CD1c-positive myeloid dendritic cell (primary cell): ENCODE measurements at regions not wholly inside any gene's neighbourhood (a gene's known extent, or its start where the extent isn't known, plus 50 kb on each side); places are given as distances from the start of the nearest gene placed in this dataset.

ENCODE experiments used
- DNase-seq: peaks from one replicate; pipeline ENCODE4 v3.0.0-alpha.2; 2016; ENCODE audit errors: extremely low spot score

DNA sequence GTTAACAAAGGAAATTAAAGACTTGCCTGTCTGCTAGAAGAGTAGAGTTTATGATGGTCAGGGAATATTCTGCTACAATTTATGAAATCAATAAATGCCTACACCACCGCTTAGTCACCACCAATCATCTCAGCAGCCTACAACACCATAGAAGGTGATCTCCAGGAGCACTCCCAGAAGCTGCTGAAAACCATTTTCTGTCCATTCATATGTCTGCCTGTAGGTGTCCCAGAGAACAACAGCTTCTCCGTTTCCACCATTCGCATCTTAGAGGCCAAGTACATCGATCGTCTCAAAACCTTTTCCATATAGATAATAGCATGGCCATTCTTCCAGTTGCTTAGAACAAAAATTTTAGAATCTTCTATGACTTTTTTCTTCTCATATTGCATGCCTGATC is 303.4 kb downstream of the KCNC2 start:
- DNase-seq, result no peak

DNA sequence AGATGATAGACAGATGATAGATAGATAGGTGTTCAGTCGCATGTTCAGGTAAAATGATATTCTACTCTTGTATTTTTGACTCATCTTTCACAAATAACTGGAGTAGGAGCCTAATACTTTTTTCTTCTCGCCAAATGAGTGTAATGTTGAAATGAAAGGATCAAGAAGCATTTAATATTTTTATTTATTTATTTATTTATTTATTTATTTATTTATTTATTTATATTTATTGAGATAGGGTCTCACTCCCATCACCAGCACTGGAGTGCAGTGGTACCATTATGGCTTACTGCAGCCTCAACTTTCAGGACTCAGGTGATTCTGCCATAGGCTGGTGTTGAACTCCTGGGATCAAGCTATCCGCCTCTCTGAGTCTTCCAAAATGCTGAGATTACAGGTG is 298.8 kb downstream of the KCNC2 start:
- DNase-seq, result no peak

DNA sequence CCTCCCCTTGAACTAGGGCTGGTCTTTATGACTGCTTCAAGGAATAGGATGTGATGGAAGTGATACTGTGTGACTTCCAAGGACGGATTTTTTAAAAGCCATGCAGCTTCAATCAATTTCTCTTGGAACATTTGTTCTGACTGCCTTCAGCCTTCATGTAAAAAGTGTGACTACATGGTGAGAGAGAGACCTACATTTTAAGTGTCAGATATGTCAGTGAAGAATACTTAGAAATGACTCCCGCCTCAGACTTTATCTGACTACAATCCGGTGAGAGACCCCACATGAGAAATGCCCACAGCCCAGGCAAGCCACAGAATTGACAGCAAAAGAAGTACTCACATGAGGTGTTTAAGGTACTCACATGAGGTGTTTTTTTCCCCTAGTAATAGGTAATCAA is 295.3 kb downstream of the KCNC2 start:
- no peak for DNase-seq

DNA sequence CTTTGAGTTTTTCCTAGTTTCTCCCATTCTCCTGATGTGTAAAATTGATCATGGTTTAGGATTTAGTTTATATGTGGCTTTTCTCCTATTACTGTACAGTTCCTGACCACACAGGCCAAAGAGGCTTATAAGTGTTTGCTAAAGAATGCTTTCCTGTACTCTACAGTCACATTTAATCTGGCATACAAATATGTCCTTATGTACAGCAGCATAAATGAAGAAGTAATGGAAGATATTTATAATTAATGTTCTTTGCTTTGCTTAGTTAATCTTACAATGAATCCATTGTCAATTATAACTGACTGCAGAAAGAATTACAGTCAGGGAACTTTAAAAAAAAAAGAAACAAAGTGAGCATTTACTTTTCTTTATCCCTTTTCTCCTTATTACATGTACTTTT is 293.9 kb downstream of the KCNC2 start:
- no peak for DNase-seq

DNA sequence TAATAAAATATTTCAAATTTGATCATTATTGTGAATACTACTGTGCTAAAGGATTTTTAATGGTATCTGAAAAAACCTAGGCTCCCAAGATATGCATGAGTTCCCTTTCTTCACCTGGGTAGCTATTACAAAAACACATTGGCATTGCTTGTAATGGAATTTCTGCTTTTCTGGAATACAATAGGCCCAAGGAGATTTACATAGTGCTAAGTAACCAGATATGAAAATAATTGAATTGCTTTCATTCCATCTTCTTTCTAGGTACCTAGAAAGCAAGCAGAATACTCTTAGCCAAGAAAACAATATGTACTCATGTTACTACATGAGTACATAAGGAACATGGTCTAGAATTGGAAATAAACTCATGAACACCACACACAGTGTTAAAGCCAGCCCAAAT is 291.9 kb downstream of the KCNC2 start:
- no peak for DNase-seq

DNA sequence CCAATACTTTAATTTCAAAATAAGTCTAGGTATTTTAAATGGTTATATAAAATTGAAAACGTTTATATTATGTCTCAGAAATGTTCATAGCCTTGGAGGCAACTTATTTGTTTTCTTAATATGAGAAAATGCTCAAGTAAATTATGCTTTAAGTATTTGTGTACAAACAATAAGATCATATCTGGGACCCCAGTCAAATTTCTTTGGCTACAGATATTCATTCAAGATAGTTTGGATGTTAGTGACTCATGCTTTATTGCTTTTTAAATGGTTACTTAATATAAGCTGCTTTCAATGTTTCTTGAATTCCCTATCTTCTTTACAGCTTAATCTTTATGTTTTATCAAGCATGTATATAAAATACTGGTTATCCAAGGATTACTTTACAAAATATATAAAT is 291.3 kb downstream of the KCNC2 start:
- DNase-seq, result no peak

DNA sequence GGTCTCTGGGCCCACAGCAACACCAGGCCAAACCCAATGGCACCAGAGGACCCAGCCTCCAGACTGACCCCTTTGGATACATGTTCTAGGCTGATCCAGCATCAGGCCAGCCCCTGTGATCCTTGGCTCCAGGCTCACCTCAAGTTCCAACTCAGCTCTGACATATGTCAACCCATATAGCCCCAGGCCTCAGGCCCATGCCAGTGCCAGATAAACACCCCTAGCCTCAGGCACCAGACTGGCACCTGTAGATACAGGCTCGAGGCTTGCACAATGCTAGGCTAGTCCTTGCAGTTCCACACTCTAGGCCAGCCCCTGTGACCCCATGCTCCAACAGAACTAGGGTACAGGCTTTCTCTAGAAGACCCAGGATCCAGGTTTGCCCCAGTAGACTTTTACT is 287.5 kb downstream of the KCNC2 start:
- no peak for DNase-seq

DNA sequence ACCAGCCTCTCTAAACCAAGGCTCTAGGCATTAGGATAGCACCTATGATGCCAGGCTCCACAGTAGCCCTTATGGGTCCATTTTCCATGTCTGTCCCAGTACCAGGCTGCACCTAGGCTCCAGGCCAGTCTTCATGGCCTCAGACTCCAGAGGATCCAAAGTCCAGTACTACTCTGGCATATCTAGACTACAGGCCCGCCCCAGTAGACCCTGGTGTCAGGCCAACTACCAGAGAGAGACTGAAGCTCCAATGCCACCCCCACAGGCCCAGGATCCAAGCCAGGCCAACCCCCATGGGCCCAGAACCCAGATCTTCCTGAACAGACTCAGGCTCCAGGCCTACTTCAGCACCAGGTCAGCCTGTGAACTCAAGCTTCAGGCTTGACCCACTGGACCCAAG is 287.0 kb downstream of the KCNC2 start:
- DNase-seq, result no peak

DNA sequence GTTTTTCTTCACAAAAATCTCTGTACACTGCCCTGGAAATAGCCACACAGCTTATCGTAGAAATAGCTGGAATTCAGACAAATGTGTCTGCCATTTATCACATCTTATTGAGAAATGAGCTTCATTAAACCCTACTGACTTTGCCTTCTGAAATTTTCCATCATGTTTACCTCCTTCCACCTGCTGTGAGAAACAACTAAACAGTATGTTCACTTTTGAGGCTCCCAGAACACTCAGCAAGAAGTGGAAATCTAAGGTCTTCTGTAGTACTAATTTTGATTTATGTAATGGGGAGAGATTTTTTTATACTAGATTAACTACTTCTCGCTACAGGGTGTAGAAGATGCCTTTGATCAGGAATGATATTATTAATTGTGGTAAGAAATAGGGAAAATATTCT is 268.0 kb downstream of the KCNC2 start:
- no peak for DNase-seq

DNA sequence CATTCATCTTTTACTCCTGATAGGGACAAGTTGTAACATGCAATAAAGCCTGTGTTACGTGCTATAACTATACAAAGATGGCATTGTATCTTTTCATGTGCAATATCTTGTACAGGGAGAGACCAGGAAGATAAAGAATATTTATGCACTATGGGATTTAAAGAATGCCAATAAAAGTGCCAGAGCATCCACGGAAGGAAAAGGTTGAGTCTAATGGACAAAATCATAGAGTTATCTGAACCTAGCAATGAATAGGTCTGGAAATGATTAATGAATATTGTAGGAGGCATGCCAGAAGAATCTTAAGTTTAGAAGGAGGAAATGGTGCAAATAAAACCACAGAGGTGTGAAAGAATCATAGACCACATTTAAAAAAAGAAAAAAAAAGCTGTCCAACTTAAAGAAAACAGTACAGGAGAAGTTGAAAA is 263.9 kb downstream of the KCNC2 start:
- DNase-seq, result no peak

DNA sequence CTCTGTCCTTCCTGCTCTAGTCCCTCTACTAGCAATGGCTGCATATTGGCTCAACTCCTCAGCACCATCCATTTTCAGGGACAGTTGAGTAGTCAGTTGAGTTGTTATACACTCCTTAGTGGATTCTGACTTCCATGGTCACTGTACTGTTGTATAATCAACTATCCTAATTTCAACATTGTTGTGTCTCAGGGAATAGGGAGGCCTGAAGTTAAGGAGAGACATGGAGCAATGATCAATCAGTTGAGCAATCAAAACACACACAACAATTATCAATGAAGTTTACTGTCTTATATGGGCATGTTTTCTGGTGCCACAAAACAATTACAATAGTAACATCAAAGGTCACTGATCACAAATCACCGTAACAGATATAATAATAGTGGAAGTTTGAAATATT is 255.9 kb downstream of the KCNC2 start:
- no peak for DNase-seq

DNA sequence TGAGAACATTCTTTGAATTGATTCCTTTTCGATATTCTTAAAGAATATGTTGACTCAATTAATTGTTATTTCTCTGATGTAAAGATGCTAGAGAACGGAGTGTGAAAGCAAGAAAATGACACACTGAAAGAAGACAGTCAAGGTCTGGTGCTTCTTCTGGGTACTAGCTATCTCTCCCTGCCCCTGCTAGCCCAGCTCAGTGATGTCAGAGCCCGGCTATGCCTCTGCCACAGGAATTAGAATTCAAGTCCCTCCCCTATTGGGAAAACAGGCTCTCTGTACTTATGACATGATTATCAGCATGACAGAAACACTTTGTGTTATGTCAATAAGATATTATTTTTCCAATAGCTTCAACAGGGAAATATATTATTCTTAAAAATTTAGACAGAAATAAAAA is 252.4 kb downstream of the KCNC2 start:
- DNase-seq, result no peak

DNA sequence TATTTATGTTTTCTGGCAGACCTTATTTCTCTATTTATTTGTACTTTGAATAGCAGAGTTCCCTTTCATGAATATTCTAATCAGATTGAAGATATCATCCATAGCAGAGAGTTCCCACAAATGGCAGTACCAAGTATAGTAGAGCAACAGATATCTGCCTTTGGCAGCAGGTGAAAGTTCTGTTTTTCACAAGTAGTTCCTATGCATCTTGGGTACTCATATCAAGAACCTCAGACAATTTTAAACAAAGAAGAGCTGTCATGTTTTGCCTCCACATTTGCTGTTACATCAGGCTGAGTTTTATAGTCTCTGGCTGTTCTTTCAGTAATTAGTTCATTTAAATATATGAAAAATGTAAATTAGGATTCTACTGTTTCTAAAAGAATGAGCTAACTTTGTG is 252.0 kb downstream of the KCNC2 start:
- DNase-seq, result no peak

DNA sequence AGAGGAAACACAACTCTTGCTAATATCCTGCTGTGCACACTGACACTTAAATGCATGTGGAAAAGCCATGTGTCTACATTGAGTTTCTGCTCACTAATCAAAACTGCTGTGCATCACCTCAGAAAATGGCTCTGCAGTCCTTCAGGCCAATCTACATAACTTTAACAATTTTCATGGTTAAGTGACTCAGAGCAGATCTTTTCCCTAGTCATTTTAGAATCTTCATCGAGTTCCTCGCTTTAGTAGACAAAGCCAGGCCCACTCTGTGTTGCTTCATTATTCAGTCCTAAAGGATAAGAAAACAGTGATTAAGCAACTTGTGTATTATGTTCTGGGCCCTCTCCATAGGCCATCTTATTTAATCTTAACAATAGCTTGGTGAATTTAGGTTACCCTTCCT is 250.0 kb downstream of the KCNC2 start:
- no peak for DNase-seq

DNA sequence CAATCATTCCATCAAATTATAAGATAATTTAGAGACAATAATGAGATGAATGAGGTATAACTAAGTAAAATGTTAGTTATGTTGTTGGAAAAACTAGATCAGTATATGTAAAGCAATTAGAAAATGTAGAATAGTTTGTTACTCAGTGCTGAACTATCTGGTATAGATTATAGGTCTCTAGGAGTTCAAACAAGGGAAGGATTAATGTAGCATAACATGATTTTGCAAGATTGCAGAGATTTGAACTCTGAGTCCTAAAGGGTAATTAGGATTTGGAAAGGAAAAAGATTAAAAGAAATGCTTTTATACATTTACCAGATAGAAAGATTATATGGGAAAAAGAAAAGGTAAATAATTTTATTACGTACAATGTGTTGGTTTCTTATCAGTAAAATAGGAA is 246.3 kb downstream of the KCNC2 start:
- no peak for DNase-seq

DNA sequence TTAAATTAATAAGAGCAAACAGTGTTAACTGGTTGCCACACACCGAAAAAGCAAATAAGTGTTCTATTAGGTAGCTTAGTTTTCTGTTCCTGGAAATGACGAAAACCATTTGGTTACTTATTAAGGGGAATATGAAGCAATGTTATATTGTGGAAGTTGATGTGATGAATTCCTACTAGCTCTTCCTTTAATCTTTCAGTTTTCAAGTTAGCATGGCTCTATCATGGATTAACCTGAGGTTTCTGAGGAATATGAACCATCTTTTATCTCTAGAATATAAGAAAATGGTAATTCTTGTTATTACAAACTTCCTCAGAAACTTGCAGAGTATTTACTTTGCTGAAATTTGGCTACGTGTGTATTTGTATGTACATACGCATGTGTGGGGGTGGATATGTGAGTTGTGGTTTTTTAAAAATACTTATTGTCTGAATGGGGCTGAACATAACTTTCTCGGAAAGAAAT is 245.7 kb downstream of the KCNC2 start:
- no peak for DNase-seq

DNA sequence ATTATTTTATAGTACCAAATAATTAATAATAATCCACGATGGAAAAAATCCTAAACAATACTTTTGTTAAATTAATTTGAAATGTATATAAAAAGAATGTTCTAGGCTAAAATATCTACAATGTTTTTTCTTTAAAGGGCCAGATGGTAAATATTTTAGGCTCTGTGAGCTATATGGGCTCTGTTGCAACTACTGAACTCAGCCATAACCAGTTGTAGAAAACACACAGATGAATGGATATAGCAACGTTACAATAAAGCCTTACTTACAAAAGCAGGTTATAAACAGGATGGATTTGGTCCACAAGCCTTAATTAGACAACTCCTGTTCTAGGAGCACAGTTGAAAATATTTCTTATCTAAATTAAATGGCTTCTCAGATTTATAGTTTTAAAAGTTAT is 245.2 kb downstream of the KCNC2 start:
- no peak for DNase-seq

DNA sequence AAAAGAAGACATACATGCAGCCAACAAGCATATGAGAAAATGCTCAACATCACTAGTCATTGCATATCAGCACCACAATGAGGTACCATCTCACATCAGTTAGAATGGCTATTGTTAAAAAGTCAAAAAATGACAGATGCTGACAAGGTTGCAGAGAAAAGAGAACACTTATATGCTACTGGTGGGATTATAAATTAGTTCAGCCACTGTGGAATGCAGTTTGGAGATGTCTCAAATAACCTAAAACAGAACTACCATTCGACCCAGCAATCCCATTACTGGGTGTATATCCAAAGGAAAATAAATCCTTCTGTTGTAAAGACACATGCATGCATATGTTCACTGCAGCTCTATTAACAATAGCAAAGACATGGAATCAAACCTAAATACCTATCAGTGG is 238.4 kb downstream of the KCNC2 start:
- no peak for DNase-seq

DNA sequence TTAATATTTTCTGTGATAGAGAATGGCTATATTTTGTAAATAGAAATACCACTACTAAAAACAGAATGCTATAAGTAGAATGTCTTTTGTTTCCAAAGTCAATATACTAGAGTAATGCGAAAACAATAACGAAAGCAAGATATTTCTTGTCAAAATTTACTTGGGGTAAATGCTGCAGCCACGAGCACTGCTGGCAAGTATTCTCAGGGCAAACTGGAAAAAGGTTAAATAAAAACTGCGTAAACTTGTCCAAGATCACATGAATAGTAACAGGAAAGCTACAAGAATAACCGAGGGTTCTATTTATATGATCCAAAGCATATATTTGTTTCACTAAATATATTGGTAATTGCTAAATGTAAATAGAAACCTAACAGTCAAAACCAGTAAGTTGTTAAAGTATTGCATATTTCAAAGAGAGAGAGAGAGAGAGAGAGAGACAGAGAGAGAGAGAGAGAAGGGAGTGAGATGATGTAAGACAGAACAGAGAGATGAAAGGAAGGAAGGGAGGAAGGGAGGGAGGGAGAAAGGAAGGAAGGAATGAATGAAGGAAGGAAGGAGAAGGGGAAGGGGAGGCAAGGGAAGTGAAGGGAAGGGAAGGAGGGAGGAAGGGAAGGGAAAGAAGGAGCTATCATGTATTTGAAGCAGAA is 231.7 kb downstream of the KCNC2 start:
- no peak for DNase-seq

DNA sequence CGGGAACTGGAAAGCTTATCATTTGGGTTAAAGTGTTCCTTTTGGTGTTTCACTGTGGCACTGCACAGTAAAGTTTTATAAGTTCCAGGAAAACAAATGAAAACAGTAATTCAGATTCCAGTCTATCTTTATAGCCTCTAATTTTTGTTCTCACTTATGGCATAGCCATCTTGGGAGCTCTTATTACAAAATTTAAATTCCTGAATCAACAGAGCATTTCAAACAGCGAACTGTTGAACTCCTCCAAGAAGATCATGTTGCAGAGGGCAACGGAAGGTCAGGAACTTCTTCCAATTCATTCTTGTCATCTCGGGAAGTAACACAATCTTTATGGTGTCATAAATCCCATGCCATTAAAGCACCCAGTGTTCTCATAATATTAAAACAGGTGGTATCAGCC is 229.1 kb downstream of the KCNC2 start:
- no peak for DNase-seq

DNA sequence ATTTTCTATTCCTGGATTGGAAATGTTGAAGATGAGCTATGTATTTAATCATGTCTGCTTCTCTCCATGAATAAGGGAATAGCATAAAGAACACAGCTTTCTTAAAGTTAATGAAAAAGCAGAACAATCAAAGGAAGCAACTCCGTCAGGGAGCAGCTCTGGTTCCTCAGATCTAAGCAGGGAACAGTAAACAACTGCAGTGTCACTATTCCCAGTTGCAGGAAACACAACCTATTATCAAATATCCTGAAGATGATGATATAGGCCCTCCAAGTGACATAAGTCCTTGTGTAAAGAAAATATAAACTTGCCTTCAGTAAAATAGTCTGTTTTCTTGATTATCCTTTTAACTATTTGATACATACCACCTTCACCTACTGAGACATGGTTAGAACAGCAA is 228.1 kb downstream of the KCNC2 start:
- no peak for DNase-seq

DNA sequence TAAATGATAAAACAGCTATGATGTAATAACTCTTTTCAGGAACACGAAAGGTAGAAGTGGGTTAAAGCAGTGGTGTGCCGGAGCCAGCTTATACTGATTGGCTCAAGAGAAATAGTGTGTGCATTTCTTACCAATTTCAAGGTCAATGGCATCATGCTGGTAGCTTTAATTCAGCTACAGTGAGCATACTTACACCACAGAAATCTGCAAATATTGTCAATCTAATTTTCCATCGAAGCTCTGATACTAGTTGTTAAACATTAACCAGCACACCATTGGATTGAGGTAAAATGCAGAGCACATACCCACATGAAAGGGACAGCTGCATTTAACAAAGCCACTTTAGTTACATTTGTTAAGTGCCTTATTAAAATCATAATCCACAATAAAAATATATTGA is 225.7 kb downstream of the KCNC2 start:
- DNase-seq, result no peak

DNA sequence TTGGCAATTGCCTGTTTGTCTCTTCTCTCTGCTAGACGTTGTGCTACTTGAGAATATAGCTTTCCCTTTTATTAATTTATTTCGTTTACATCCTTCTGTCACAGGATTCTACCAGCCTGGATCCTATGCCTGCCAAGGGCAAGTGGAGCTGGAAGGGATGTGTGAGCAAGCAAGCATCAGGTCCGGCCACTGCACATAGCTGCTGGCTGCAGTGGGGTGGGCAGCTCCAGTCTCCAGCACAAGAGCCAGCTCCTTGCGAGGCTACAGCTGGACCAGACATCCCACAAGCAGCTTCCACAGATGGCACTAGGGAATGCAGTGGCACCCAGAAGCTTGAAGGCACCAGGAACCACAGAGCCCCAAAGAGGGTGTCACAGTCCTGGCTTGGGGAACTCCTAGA is 225.0 kb downstream of the KCNC2 start:
- no peak for DNase-seq

DNA sequence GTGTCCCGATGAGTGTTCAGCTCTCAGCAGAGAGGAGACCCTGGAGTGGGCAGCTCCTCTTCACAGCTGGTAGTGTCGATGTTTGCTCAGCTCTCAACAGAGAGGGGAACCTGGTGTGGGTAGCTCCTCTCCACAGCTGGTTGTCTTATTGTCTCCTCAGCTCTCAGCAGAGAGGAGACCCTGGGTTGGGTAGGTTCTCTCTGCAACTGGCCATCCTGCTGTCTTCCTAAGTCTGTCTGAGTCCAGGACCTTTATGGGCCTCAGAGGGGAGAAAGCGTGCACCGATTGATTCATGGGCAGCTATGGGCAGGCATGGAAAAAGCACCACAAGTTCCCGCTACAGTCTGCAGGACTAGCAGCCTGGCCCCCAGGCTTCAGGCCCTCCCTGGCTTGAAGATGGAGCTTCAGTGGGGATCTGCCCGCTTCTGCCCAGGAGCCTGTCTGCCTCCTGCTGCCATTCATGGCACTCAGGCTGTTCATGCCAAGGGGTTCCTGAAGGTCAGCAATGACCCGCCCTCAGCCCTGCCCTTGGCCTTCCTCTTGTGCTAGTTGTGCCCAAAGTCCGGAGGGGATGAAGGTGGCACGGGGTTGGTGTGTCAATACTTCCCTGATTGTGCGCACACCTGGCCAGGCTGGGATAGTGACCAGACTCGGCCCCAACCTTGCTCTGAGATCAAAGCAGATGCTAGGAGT is 224.2 kb downstream of the KCNC2 start:
- DNase-seq, result no peak
